Right atrium auricular region (tissue), 2 donors: ENCODE measurements at regions not wholly inside any gene's neighbourhood (a gene's known extent, or its start where the extent isn't known, plus 50 kb on each side); places are given as distances from the start of the nearest gene placed in this dataset.

ENCODE experiments used
- DNase-seq: peaks from one replicate; pipeline ENCODE4 v3.0.0-alpha.2; 2019; ENCODE audit warnings: low spot score
- H3K27ac ChIP-seq, 2 donors: fragments of 200-600 bp; sonication (generic); 1 replicate in 1 of 2; 2 replicates in 1 of 2; pipeline ENCODE4 v1.5.1; 2016 to 2019
- H3K27me3 ChIP-seq, 2 donors: fragments of 200-600 bp; sonication (generic); one replicate each; pipeline versions ENCODE4 v1.5.1 to v1.6.0; 2017 to 2019
- H3K36me3 ChIP-seq: fragments of 200-600 bp; sonication (generic); one replicate; pipeline ENCODE4 v1.5.1; 2016
- H3K4me1 ChIP-seq, 2 donors: fragments of 200-600 bp; sonication (generic); one replicate each; pipeline versions ENCODE4 v1.5.1 to v1.6.0; 2017 to 2019
- H3K4me3 ChIP-seq, 2 donors: fragments of 200-600 bp; sonication (generic); 1 replicate in 1 of 2; 2 replicates in 1 of 2; pipeline ENCODE4 v1.5.1; 2017 to 2019; ENCODE audit warnings: mild to moderate bottlenecking in 1 of 2, moderate library complexity in 1 of 2
- H3K9me3 ChIP-seq, 2 donors: fragments of 200-600 bp; sonication (generic); one replicate each; pipeline ENCODE4 v1.5.1; 2019
- TF ChIP-seq, protein P1 (sequence below), 2 donors: fragments of 200-600 bp; sonication (generic); IDR thresholded peaks; one replicate each; pipeline ENCODE4 v1.5.1; 2019; ENCODE audit warnings: antibody characterized with exemption in 2 of 2

DNA sequence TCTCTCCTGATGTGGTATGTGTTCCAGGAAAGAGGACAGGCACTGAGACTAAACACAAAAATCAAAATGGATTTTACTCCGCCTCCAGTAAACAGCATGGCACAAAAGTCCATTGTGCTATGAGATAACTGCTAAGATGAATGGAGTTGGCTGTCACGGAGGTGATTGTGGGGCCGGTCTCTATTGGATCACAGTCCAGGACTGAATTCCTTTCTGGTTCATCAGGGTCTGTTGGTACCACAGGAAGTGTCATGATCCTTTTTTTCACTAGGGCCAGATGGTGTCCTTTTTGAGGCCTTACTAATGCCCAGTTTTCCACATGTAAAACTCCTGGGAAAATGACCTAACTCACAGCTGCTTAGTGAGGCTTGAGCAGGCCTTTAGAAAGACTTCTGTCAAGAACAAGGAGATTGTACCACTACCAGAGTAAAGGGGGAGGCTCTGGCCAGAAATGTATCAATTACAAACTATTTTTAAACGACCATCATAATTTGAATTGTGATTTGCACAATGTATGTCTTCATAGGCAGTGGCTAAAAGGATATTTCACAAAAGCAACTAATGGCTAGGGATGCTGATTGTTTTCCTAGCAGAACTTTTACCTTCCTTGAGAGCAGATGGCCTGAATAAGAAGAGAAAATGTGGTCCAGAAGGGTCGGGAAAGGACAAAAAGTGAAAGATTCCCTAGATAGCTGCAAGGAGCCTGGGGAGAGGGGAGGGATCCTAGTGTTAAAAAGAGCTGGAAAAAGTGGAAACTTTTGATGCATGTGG, 192.2 kb upstream of the POU3F2 start:
- Histone ChIP-seq H3K4me1 (no peaks in the 10 kb centered on the region), H3K9me3 (no peaks in the 10 kb centered on the region), H3K27ac (no peak overlapping the region), H3K4me3 (no peak overlapping the region), H3K27me3 (no peaks in the 10 kb centered on the region), H3K36me3 (no peaks in the 10 kb centered on the region)
- DNase-seq = no peak
- TF ChIP-seq, protein P1, sequence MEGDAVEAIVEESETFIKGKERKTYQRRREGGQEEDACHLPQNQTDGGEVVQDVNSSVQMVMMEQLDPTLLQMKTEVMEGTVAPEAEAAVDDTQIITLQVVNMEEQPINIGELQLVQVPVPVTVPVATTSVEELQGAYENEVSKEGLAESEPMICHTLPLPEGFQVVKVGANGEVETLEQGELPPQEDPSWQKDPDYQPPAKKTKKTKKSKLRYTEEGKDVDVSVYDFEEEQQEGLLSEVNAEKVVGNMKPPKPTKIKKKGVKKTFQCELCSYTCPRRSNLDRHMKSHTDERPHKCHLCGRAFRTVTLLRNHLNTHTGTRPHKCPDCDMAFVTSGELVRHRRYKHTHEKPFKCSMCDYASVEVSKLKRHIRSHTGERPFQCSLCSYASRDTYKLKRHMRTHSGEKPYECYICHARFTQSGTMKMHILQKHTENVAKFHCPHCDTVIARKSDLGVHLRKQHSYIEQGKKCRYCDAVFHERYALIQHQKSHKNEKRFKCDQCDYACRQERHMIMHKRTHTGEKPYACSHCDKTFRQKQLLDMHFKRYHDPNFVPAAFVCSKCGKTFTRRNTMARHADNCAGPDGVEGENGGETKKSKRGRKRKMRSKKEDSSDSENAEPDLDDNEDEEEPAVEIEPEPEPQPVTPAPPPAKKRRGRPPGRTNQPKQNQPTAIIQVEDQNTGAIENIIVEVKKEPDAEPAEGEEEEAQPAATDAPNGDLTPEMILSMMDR (IDR thresholded peaks at IDR 0.05) = no peak

DNA sequence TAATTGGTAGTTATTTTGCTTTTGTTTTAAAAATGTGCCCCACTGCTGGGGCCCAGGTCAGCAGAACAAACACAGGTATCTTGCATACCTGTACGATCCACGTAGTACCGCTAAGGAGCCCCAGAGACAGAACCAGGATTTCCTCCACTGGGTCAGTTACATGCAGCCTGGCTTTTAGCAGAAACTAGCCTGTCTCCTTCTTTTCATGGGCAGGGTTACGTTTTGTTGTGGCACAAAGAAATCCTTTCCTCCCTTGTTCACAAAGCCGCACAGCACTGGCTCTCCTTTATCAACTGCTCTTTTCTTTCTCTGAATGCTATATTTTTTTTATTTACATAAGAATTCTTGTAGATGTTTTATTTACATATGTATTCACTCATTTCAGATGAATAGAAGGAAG, 190.3 kb upstream of the POU3F2 start:
- Histone ChIP-seq H3K27me3 (no peaks in the 10 kb centered on the region), H3K27ac (no peak overlapping the region), H3K9me3 (no peaks in the 10 kb centered on the region), H3K4me3 (no peak overlapping the region), H3K4me1 (no peaks in the 10 kb centered on the region), H3K36me3 (no peaks in the 10 kb centered on the region)
- TF ChIP-seq, protein P1 (IDR thresholded peaks at IDR 0.05) = no peak
- DNase-seq = no peak

DNA sequence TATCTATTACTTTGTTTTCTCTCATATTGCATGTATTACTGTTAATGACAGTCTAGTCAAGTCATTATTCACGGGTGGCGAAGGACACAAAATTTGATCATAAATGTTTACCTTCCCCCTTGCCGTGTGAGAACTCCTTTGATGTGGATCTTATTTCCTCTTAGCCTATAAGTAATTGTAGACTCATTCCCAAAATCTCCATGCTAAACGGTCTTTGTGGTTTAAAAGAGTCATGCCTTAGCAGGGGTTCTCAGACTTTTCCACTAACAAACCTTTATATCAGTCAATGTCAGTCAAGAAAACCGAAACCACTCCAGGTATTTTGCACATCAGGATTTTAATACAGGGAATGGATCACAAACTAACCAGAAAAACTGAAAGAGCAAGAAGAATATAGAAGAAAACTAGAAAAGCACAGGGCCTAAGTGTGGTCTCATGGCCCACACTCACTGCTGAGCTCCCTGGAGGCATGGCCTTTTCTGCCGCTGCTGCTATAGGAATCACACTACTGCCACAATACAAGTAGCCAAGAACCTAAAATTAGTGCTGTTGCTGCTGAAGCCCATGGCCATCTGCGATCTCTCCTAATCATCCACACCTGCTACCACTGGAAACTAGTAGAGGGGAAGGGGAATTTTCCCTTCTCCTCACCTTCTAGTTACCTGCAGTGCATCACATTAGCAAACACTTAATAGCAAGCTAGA, 186.0 kb upstream of the POU3F2 start:
- H3K9me3 ChIP-seq = no peaks in the 10 kb centered on the region
- no peaks in the 10 kb centered on the region for H3K27me3 ChIP-seq
- no peak overlapping the region for H3K4me3 ChIP-seq
- no peaks in the 10 kb centered on the region for H3K4me1 ChIP-seq
- H3K27ac ChIP-seq = no peak overlapping the region
- H3K36me3 ChIP-seq = no peaks in the 10 kb centered on the region
- no peak for DNase-seq
- TF ChIP-seq, protein P1 (IDR thresholded peaks at IDR 0.05) = no peak

DNA sequence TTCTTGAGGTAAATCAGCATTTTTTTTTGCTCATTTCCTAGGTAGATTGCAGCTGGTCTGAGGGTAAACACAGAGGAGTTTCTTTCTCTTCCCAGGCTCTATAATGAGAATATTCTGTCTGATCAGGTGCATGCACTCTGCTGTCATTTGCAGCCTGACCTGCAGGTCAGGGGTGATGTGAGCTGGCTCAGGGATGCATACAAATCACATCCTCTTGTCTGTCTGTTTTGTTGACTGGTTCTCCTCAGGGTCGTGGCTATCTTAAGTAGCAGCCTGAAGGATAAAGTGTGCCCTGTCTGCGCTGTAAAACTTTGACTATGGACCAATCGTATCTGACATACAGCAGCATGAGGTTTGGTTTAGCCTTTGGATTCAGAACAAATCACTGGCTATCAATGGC, 183.4 kb upstream of the POU3F2 start:
- Histone ChIP-seq H3K4me3 (no peak overlapping the region), H3K36me3 (no peaks in the 10 kb centered on the region), H3K9me3 (no peaks in the 10 kb centered on the region), H3K27ac (no peak overlapping the region), H3K4me1 (no peaks in the 10 kb centered on the region), H3K27me3 (no peaks in the 10 kb centered on the region)
- DNase-seq = no peak
- TF ChIP-seq, protein P1 (IDR thresholded peaks at IDR 0.05) = no peak

DNA sequence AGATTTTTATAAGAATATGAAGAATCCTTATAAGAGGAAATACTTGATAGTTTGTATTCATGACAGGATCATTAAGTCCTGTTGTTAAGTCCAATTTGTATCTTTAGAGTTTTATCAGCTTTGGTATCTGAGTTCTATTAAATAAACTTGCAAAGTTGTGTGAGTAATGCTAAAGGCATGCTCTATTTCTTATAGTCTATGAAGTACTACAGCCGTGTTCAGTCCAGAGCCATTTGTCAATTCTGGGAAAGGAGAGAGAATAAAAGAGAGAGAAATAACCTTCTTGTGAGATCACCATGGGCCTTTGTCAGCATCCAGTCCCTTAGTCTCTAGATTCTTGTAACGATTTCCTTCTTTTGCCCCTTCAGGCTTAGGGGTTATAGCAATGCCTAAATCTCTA, 181.2 kb upstream of the POU3F2 start:
- Histone ChIP-seq H3K4me1 (no peaks in the 10 kb centered on the region), H3K36me3 (no peaks in the 10 kb centered on the region), H3K9me3 (no peaks in the 10 kb centered on the region), H3K27ac (no peak overlapping the region), H3K27me3 (no peaks in the 10 kb centered on the region), H3K4me3 (no peak overlapping the region)
- no peak for DNase-seq
- TF ChIP-seq, protein P1 (IDR thresholded peaks at IDR 0.05) = no peak
